ENCODE measurements at regions not wholly inside any gene's neighbourhood (a gene's known extent, or its start where the extent isn't known, plus 50 kb on each side); places are given as distances from the start of the nearest gene placed in this dataset.

GRCh38 chr2:14717131-14717530 is 84.6 kb downstream of the LRATD1 start:
- TF ChIP-seq EP300 (IDR thresholded peaks at IDR 0.05), result no peak
- no peak for TF ChIP-seq POLR2A (IDR thresholded peaks at IDR 0.05; ENCODE audit: low read depth)
- no peak for TF ChIP-seq CTCF (IDR thresholded peaks at IDR 0.05)
- TF ChIP-seq POLR2AphosphoS5 (IDR thresholded peaks at IDR 0.05), result no peak
- no peak overlapping the region for H3K27ac ChIP-seq (replicated peaks in 1 of 4)
- intact Hi-C loops (cut with DNase I), result no loop called here
- H3K27me3 ChIP-seq, result no peaks in the 10 kb centered on the region
- peak; percentile 24 for DNase-seq (ENCODE audit: extremely low spot score)
- H3K4me3 ChIP-seq, result no peak overlapping the region
- no peaks in the 10 kb centered on the region for H3K9me3 ChIP-seq
- 95% methylated on average over 3 of the region's 3 CpGs for WGBS
- H3K4me1 ChIP-seq, result peaks cover 0 to 18% (median 12%) of the 10 kb centered on the region in 4 donors
- no peaks in the 10 kb centered on the region for H3K36me3 ChIP-seq

GRCh38 chr2:14720319-14720718 is 87.8 kb downstream of the LRATD1 start:
- no peaks in the 10 kb centered on the region for H3K27me3 ChIP-seq
- intact Hi-C loops (cut with DNase I), result no loop called here
- no peak overlapping the region for H3K27ac ChIP-seq (replicated peaks in 1 of 4)
- H3K36me3 ChIP-seq, result no peaks in the 10 kb centered on the region
- H3K4me3 ChIP-seq, result no peak overlapping the region
- 63% methylated on average over 5 of the region's 5 CpGs for WGBS
- TF ChIP-seq POLR2AphosphoS5 (IDR thresholded peaks at IDR 0.05), result no peak
- TF ChIP-seq EP300 (IDR thresholded peaks at IDR 0.05), result no peak
- no peak for TF ChIP-seq CTCF (IDR thresholded peaks at IDR 0.05)
- no peak for TF ChIP-seq POLR2A (IDR thresholded peaks at IDR 0.05; ENCODE audit: low read depth)
- DNase-seq (ENCODE audit: extremely low spot score), result peak; percentile 10
- H3K4me1 ChIP-seq, result peaks cover 0 to 6% (median 0%) of the 10 kb centered on the region in 4 donors
- no peaks in the 10 kb centered on the region for H3K9me3 ChIP-seq

- peak; percentile 10 for DNase-seq (ENCODE audit: extremely low spot score)
These were observed 88.2 kb downstream of the LRATD1 start for GRCh38 chr2:14720739-14721138.

GRCh38 chr2:14722904-14723570 is 90.5 kb downstream of the LRATD1 start:
- WGBS, result 55% methylated on average over 3 of the region's 3 CpGs
- H3K27me3 ChIP-seq, result no peaks in the 10 kb centered on the region
- no peak overlapping the region for H3K4me3 ChIP-seq
- DNase-seq (ENCODE audit: extremely low spot score), result no peak
- TF ChIP-seq EP300 (IDR thresholded peaks at IDR 0.05) (no peak), POLR2AphosphoS5 (IDR thresholded peaks at IDR 0.05) (no peak), POLR2A (IDR thresholded peaks at IDR 0.05; ENCODE audit: low read depth) (no peak), CTCF (IDR thresholded peaks at IDR 0.05) (no peak)
- H3K27ac ChIP-seq (replicated peaks in 1 of 4), result no peak overlapping the region
- intact Hi-C loops (cut with DNase I), result no loop called here
- no peaks in the 10 kb centered on the region for H3K36me3 ChIP-seq
- H3K9me3 ChIP-seq, result no peaks in the 10 kb centered on the region
- H3K4me1 ChIP-seq, result peaks cover 0 to 6% (median 0%) of the 10 kb centered on the region in 4 donors

More at GRCh38 chr2:14720739-14721138, 88.2 kb downstream of the LRATD1 start:
- Histone ChIP-seq H3K4me1 (peaks cover 0 to 6% (median 0%) of the 10 kb centered on the region in 4 donors), H3K27me3 (no peaks in the 10 kb centered on the region), H3K4me3 (no peak overlapping the region), H3K36me3 (no peaks in the 10 kb centered on the region), H3K27ac (replicated peaks in 1 of 4) (no peak overlapping the region), H3K9me3 (no peaks in the 10 kb centered on the region)
- WGBS, result 86% methylated on average over 2 of the region's 2 CpGs
- intact Hi-C loops (cut with DNase I), result no loop called here
- TF ChIP-seq CTCF (IDR thresholded peaks at IDR 0.05) (no peak), EP300 (IDR thresholded peaks at IDR 0.05) (no peak), POLR2AphosphoS5 (IDR thresholded peaks at IDR 0.05) (no peak), POLR2A (IDR thresholded peaks at IDR 0.05; ENCODE audit: low read depth) (no peak)

GRCh38 chr2:14723684-14724083 is 91.2 kb downstream of the LRATD1 start:
- TF ChIP-seq EP300 (IDR thresholded peaks at IDR 0.05), result no peak
- no peak for TF ChIP-seq POLR2A (IDR thresholded peaks at IDR 0.05; ENCODE audit: low read depth)
- Histone ChIP-seq H3K9me3 (no peaks in the 10 kb centered on the region), H3K36me3 (no peaks in the 10 kb centered on the region), H3K27me3 (no peaks in the 10 kb centered on the region), H3K4me3 (no peak overlapping the region), H3K27ac (replicated peaks in 1 of 4) (no peak overlapping the region), H3K4me1 (peaks cover 0 to 6% (median 0%) of the 10 kb centered on the region in 4 donors)
- no peak for DNase-seq (ENCODE audit: extremely low spot score)
- intact Hi-C loops (cut with DNase I), result no loop called here
- WGBS, result 76% methylated on average over 5 of the region's 5 CpGs
